ENCODE measurements at regions not wholly inside any gene's neighbourhood (a gene's known extent, or its start where the extent isn't known, plus 50 kb on each side); places are given as distances from the start of the nearest gene placed in this dataset.
"Not testable (repeated sequence)": the region's sequence is repeated elsewhere in the genome, so short reads cannot be mapped to it uniquely, and the experiment has no call there.

- Mint-ChIP-seq H3K9me3 (peaks cover 5% of the 10 kb centered on the region in 2 donors), H3K4me1 (ENCODE audit: low read depth) (no peaks in the 10 kb centered on the region), H3K27me3 (ENCODE audit: low read depth) (no peaks in the 10 kb centered on the region), H3K4me3 (no peak overlapping the region), H3K36me3 (ENCODE audit: insufficient read depth in 2 of 2) (peaks cover 0 to 2% of the 10 kb centered on the region in 2 donors), H3K27ac (no peak overlapping the region)
- DNase-seq (no peak), ATAC-seq (replicated peaks in 1 of 2) (no peak)
Measured at GRCh38 chr2:19116918-19117317, 241.5 kb downstream of the OSR1 start.

DNA sequence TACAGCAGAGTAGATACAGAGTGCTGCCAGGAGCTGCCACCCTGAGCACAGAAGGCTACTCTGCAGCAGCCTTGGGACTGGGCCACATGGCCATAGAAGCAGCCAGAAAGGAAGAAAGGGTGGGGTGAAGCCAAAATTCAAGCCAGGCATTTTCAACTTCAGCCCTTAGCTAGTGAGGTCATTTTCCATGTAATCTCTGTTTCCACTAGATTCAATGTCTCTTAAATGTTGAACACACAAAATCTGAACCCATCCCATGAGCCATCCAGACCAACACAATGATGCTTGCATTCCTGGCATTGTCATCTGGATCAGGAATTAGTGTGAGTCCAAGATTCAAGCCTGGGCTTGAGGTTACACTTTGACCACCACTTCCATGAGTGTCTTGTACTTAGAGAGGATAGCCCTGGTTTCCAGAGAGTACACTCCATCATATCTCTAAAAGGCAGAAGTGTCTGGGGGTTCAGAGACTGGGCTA is 243.6 kb downstream of the OSR1 start:
- H3K4me1 Mint-ChIP-seq (ENCODE audit: low read depth), result no peaks in the 10 kb centered on the region
- peaks cover 0 to 2% of the 10 kb centered on the region in 2 donors for H3K36me3 Mint-ChIP-seq (ENCODE audit: insufficient read depth in 2 of 2)
- no peak for ATAC-seq (replicated peaks in 1 of 2)
- no peak for DNase-seq
- peaks cover 5% of the 10 kb centered on the region in 2 donors for H3K9me3 Mint-ChIP-seq
- no peaks in the 10 kb centered on the region for H3K27me3 Mint-ChIP-seq (ENCODE audit: low read depth)
- no peak overlapping the region for H3K4me3 Mint-ChIP-seq
- H3K27ac Mint-ChIP-seq, result no peak overlapping the region

DNA sequence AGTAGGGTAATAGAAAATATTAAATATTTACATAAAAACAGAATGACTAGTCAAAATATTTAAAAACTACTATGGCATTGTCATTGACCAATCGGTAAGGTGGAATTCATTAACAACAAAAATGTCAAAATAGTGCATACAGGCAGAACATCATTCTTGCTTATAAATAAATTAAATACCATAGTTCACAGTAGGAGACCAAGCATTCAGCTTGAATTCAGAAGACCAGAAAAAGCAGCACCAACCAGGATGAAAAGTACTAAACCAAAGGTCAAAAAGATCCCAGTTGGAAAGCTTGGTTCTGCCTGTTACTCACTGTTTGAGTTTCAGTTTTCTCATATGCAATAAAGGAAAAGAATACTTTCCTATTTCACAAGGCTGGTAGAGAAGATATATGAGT is 244.3 kb downstream of the OSR1 start:
- H3K9me3 Mint-ChIP-seq, result peaks cover 5% of the 10 kb centered on the region in 2 donors
- H3K27me3 Mint-ChIP-seq (ENCODE audit: low read depth), result no peaks in the 10 kb centered on the region
- H3K4me1 Mint-ChIP-seq (ENCODE audit: low read depth), result no peaks in the 10 kb centered on the region
- ATAC-seq (replicated peaks in 1 of 2) (no peak), DNase-seq (no peak)
- peaks cover 0 to 2% of the 10 kb centered on the region in 2 donors for H3K36me3 Mint-ChIP-seq (ENCODE audit: insufficient read depth in 2 of 2)
- no peak overlapping the region for H3K27ac Mint-ChIP-seq
- H3K4me3 Mint-ChIP-seq, result no peak overlapping the region

GRCh38 chr2:19111354-19111753 is 247.1 kb downstream of the OSR1 start:
- H3K27ac Mint-ChIP-seq, result no peak overlapping the region
- H3K27me3 Mint-ChIP-seq (ENCODE audit: low read depth), result peaks cover 8% of the 10 kb centered on the region
- no peaks in the 10 kb centered on the region for H3K36me3 Mint-ChIP-seq (ENCODE audit: insufficient read depth in 2 of 2)
- H3K4me1 Mint-ChIP-seq (ENCODE audit: low read depth), result no peaks in the 10 kb centered on the region
- H3K9me3 Mint-ChIP-seq, result peaks cover 0 to 3% of the 10 kb centered on the region in 2 donors
- ATAC-seq (replicated peaks in 1 of 2) (no peak), DNase-seq (no peak)
- H3K4me3 Mint-ChIP-seq, result no peak overlapping the region

DNA sequence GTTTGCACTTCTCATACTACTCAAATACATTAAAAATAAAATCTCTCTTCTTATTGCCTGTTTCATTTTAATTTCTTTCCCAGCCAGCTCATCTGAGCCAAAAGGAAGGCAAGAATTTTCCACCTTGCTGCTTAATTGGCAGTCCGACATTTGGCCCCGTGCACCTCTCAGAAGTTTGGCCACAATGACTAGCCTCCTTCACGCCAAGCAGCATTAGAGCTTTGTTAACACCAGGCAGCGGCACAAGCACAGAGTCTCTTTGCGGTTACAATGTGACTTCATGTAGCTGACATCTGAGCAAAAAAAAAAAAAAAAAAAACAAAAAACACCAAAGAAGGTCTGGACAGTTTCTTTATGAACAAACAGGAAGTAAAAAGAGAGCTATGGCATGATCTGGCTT is 248.9 kb downstream of the OSR1 start:
- H3K36me3 Mint-ChIP-seq (ENCODE audit: insufficient read depth in 2 of 2), result no peaks in the 10 kb centered on the region
- H3K27me3 Mint-ChIP-seq (ENCODE audit: low read depth), result peaks cover 8% of the 10 kb centered on the region
- no peaks in the 10 kb centered on the region for H3K4me1 Mint-ChIP-seq (ENCODE audit: low read depth)
- H3K9me3 Mint-ChIP-seq, result peaks cover 0 to 5% of the 10 kb centered on the region in 2 donors
- DNase-seq (no peak), ATAC-seq (replicated peaks in 1 of 2) (no peak)
- H3K27ac Mint-ChIP-seq, result no peak overlapping the region
- no peak overlapping the region for H3K4me3 Mint-ChIP-seq

DNA sequence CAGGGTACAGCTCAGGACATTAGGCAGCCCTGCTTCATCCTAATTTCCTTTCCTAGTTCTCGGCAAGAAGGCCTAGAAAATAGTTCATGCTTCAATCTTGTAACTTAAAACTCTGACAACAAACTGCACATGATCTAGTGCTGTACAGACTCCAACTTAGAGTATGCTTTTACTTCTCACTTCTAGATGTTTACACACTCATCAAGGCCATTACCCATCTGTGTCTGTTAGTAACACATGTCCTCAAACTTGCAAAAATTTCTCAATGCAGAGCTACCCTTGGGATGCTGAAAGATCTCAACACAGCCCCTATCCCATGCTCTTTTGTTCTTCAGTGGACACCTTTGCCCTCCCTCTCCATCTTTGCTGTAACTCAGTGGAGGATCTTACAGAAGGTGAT is 252.0 kb downstream of the OSR1 start:
- Mint-ChIP-seq H3K4me3 (no peak overlapping the region), H3K4me1 (ENCODE audit: low read depth) (no peaks in the 10 kb centered on the region), H3K27ac (no peak overlapping the region), H3K36me3 (ENCODE audit: insufficient read depth in 2 of 2) (no peaks in the 10 kb centered on the region), H3K9me3 (peaks cover 0 to 5% of the 10 kb centered on the region in 2 donors), H3K27me3 (ENCODE audit: low read depth) (peaks cover 8% of the 10 kb centered on the region)
- ATAC-seq (replicated peaks in 1 of 2), result no peak
- no peak for DNase-seq

DNA sequence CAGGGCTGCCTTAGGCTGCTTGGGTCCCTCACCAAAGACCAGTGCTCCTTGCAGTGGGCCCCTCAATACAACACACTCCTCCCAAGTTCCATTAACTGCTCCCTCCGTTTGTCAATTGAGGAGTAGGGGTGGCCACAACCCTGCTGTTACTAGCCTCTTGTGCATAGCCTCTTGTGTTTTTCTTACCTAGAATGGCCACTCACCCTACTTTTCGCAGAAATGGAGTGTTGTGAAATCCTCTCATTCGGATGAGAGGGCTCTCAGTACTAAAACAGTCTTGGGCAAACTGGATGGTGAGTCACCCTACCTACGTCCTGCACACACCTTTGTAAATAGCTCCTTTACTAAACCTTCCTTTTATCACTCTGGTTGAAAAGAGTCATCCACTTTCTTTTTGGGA is 253.9 kb downstream of the OSR1 start:
- H3K36me3 Mint-ChIP-seq (ENCODE audit: insufficient read depth in 2 of 2), result no peaks in the 10 kb centered on the region
- peaks cover 8% of the 10 kb centered on the region for H3K27me3 Mint-ChIP-seq (ENCODE audit: low read depth)
- no peak overlapping the region for H3K4me3 Mint-ChIP-seq
- H3K27ac Mint-ChIP-seq, result no peak overlapping the region
- DNase-seq (no peak), ATAC-seq (replicated peaks in 1 of 2) (no peak)
- peaks cover 0 to 5% of the 10 kb centered on the region in 2 donors for H3K9me3 Mint-ChIP-seq
- no peaks in the 10 kb centered on the region for H3K4me1 Mint-ChIP-seq (ENCODE audit: low read depth)

- no peak overlapping the region for H3K27ac Mint-ChIP-seq
- DNase-seq (no peak), ATAC-seq (replicated peaks in 1 of 2) (no peak)
- peaks cover 8% of the 10 kb centered on the region for H3K27me3 Mint-ChIP-seq (ENCODE audit: low read depth)
- H3K4me3 Mint-ChIP-seq, result no peak overlapping the region
- H3K9me3 Mint-ChIP-seq, result peaks cover 0 to 4% of the 10 kb centered on the region in 2 donors
- no peaks in the 10 kb centered on the region for H3K4me1 Mint-ChIP-seq (ENCODE audit: low read depth)
- H3K36me3 Mint-ChIP-seq (ENCODE audit: insufficient read depth in 2 of 2), result no peaks in the 10 kb centered on the region
Measured at GRCh38 chr2:19102696-19103423, 255.6 kb downstream of the OSR1 start.

- ATAC-seq (replicated peaks in 1 of 2) (no peak), DNase-seq (no peak)
- H3K4me1 Mint-ChIP-seq (ENCODE audit: low read depth), result no peaks in the 10 kb centered on the region
- no peak overlapping the region for H3K27ac Mint-ChIP-seq
- no peak overlapping the region for H3K4me3 Mint-ChIP-seq
- peaks cover 5% of the 10 kb centered on the region for H3K27me3 Mint-ChIP-seq (ENCODE audit: low read depth)
- peaks cover 0 to 2% of the 10 kb centered on the region in 2 donors for H3K9me3 Mint-ChIP-seq
- no peaks in the 10 kb centered on the region for H3K36me3 Mint-ChIP-seq (ENCODE audit: insufficient read depth in 2 of 2)
Measured at GRCh38 chr2:19101968-19102367, 256.5 kb downstream of the OSR1 start.

DNA sequence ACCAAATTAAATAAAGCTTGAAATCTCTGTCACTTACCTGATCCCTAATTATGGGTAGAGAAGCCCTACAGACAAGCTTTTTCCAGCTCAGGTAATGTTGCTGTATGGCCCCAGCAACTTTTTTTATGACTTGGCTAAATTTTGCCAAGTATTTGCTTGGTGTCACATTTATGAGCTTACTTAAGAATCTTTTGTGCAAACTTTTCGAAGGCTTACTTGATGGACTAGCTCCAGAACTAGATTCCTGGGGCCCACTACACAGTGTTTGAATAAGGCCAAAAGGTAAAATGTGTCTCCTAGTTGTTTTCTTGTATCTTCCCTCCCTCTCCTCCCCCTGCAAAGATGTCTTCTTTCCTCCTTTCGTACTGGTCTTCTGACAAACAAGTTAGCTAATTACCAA is 257.9 kb downstream of the OSR1 start:
- Mint-ChIP-seq H3K9me3 (peaks cover 0 to 6% of the 10 kb centered on the region in 2 donors), H3K4me1 (ENCODE audit: low read depth) (no peaks in the 10 kb centered on the region), H3K36me3 (ENCODE audit: insufficient read depth in 2 of 2) (no peaks in the 10 kb centered on the region), H3K27ac (no peak overlapping the region), H3K27me3 (ENCODE audit: low read depth) (no peaks in the 10 kb centered on the region), H3K4me3 (no peak overlapping the region)
- no peak for ATAC-seq (replicated peaks in 1 of 2)
- DNase-seq, result no peak

GRCh38 chr2:19099181-19099580 is 259.2 kb downstream of the OSR1 start:
- Mint-ChIP-seq H3K9me3 (peaks cover 2 to 5% of the 10 kb centered on the region in 2 donors), H3K4me1 (ENCODE audit: low read depth) (no peaks in the 10 kb centered on the region), H3K27me3 (ENCODE audit: low read depth) (no peaks in the 10 kb centered on the region), H3K4me3 (no peak overlapping the region), H3K27ac (no peak overlapping the region), H3K36me3 (ENCODE audit: insufficient read depth in 2 of 2) (no peaks in the 10 kb centered on the region)
- ATAC-seq (replicated peaks in 1 of 2) (no peak), DNase-seq (no peak)

- Mint-ChIP-seq H3K27me3 (ENCODE audit: low read depth) (no peaks in the 10 kb centered on the region), H3K36me3 (ENCODE audit: insufficient read depth in 2 of 2) (no peaks in the 10 kb centered on the region), H3K4me1 (ENCODE audit: low read depth) (no peaks in the 10 kb centered on the region), H3K9me3 (peaks cover 2 to 5% of the 10 kb centered on the region in 2 donors), H3K27ac (no peak overlapping the region), H3K4me3 (no peak overlapping the region)
- ATAC-seq (replicated peaks in 1 of 2) (no peak), DNase-seq (no peak)
Measured at GRCh38 chr2:19098467-19099160, 259.8 kb downstream of the OSR1 start.

- H3K27ac Mint-ChIP-seq; H3K36me3 Mint-ChIP-seq (ENCODE audit: insufficient read depth in 2 of 2); H3K4me1 Mint-ChIP-seq (ENCODE audit: low read depth); ATAC-seq (replicated peaks in 1 of 2); H3K4me3 Mint-ChIP-seq; DNase-seq; H3K27me3 Mint-ChIP-seq (ENCODE audit: low read depth): not testable (repeated sequence)
- H3K9me3 Mint-ChIP-seq, result peaks cover 4 to 16% of the 10 kb centered on the region in 2 donors
Measured at GRCh38 chr2:19089476-19089875, 268.9 kb downstream of the OSR1 start.

Data from activated T-cell treated with anti-CD3 and anti-CD28 coated beads, Interleukin-2, amount 50 U/mL, for 72 hours (primary cell).